ENCODE measurements at regions not wholly inside any gene's neighbourhood (a gene's known extent, or its start where the extent isn't known, plus 50 kb on each side); places are given as distances from the start of the nearest gene placed in this dataset.

DNA sequence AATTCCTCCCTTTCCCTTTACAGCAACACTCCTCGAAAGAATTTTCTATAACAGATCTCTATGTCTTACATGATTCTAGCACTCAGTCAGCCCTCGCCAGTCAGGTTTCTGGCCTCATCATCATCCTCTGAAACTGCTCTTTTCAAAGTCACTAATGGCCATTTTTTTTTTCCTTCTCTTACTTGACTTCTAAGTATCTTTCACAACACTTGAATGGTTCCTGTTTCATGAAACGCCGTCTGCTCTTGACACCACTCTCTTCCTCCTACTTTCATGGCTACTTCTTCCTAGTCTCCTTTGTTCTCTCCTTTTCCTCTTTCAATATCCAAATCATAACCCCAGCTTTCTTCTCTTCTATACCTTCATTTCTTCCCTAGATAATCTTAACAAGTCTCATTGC, 100.5 kb upstream of the NRP1 start:
- TF ChIP-seq, protein P1, sequence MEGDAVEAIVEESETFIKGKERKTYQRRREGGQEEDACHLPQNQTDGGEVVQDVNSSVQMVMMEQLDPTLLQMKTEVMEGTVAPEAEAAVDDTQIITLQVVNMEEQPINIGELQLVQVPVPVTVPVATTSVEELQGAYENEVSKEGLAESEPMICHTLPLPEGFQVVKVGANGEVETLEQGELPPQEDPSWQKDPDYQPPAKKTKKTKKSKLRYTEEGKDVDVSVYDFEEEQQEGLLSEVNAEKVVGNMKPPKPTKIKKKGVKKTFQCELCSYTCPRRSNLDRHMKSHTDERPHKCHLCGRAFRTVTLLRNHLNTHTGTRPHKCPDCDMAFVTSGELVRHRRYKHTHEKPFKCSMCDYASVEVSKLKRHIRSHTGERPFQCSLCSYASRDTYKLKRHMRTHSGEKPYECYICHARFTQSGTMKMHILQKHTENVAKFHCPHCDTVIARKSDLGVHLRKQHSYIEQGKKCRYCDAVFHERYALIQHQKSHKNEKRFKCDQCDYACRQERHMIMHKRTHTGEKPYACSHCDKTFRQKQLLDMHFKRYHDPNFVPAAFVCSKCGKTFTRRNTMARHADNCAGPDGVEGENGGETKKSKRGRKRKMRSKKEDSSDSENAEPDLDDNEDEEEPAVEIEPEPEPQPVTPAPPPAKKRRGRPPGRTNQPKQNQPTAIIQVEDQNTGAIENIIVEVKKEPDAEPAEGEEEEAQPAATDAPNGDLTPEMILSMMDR (conservative IDR thresholded peaks at IDR 0.05; ENCODE audit: low read length): no peak
- no peak for TF ChIP-seq EZH2phosphoT487 (IDR thresholded peaks at IDR 0.05; ENCODE audit: borderline replicate concordance)
